ENCODE measurements at regions not wholly inside any gene's neighbourhood (a gene's known extent, or its start where the extent isn't known, plus 50 kb on each side); places are given as distances from the start of the nearest gene placed in this dataset.

- in situ Hi-C loops (cut with HindIII; ENCODE audit: low pct_ligation_motif_present, low sequenced_read_pairs): no loop called here
- H3K4me3 ChIP-seq (ENCODE audit: low read depth, low read length): no peak overlapping the region
- no peak for DNase-seq
These were observed 216.8 kb downstream of the RSL24D1 start for GRCh38 chr15:54979964-54980363.

GRCh38 chr15:54962637-54963036 lies 234.1 kb downstream of the RSL24D1 start:
- TF ChIP-seq CTCF (IDR thresholded peaks at IDR 0.05; ENCODE audit: low read depth, low read length, missing control alignments): no peak
- Histone ChIP-seq H3K4me3 (ENCODE audit: low read depth, low read length) (no peak overlapping the region), H3K27me3 (replicated peaks) (no peaks in the 10 kb centered on the region), H3K36me3 (replicated peaks) (no peaks in the 10 kb centered on the region), H3K27ac (no peak overlapping the region)
- in situ Hi-C loops (cut with HindIII; ENCODE audit: low pct_ligation_motif_present, low sequenced_read_pairs): no loop called here
- no peak for DNase-seq

More at GRCh38 chr15:54979964-54980363, 216.8 kb downstream of the RSL24D1 start:
- Histone ChIP-seq H3K27me3 (replicated peaks) (no peaks in the 10 kb centered on the region), H3K36me3 (replicated peaks) (no peaks in the 10 kb centered on the region), H3K27ac (no peak overlapping the region)
- no peak for TF ChIP-seq CTCF (IDR thresholded peaks at IDR 0.05; ENCODE audit: low read depth, low read length, missing control alignments)

GRCh38 chr15:54960266-54960665 lies 236.5 kb downstream of the RSL24D1 start:
- no peaks in the 10 kb centered on the region for H3K36me3 ChIP-seq (replicated peaks)
- TF ChIP-seq CTCF (IDR thresholded peaks at IDR 0.05; ENCODE audit: low read depth, low read length, missing control alignments): no peak
- H3K27ac ChIP-seq: no peak overlapping the region
- in situ Hi-C loops (cut with HindIII; ENCODE audit: low pct_ligation_motif_present, low sequenced_read_pairs): no loop called here
- DNase-seq: no peak
- no peak overlapping the region for H3K4me3 ChIP-seq (ENCODE audit: low read depth, low read length)
- no peaks in the 10 kb centered on the region for H3K27me3 ChIP-seq (replicated peaks)

- no peak overlapping the region for H3K4me3 ChIP-seq (ENCODE audit: low read depth, low read length)
- no peak for DNase-seq
- no peaks in the 10 kb centered on the region for H3K36me3 ChIP-seq (replicated peaks)
- H3K27me3 ChIP-seq (replicated peaks): no peaks in the 10 kb centered on the region
- in situ Hi-C loops (cut with HindIII; ENCODE audit: low pct_ligation_motif_present, low sequenced_read_pairs): no loop called here
- no peak overlapping the region for H3K27ac ChIP-seq
- no peak for TF ChIP-seq CTCF (IDR thresholded peaks at IDR 0.05; ENCODE audit: low read depth, low read length, missing control alignments)
These were observed 255.3 kb downstream of the RSL24D1 start for GRCh38 chr15:54941417-54941816.

GRCh38 chr15:54917312-54917711 lies 279.4 kb downstream of the RSL24D1 start:
- H3K27me3 ChIP-seq (replicated peaks): no peaks in the 10 kb centered on the region
- in situ Hi-C loops (cut with HindIII; ENCODE audit: low pct_ligation_motif_present, low sequenced_read_pairs): no loop called here
- no peak for DNase-seq
- TF ChIP-seq CTCF (IDR thresholded peaks at IDR 0.05; ENCODE audit: low read depth, low read length, missing control alignments): no peak
- no peak overlapping the region for H3K4me3 ChIP-seq (ENCODE audit: low read depth, low read length)
- H3K36me3 ChIP-seq (replicated peaks): no peaks in the 10 kb centered on the region
- no peak overlapping the region for H3K27ac ChIP-seq

- Histone ChIP-seq H3K4me3 (ENCODE audit: low read depth, low read length) (no peak overlapping the region), H3K36me3 (replicated peaks) (no peaks in the 10 kb centered on the region), H3K27me3 (replicated peaks) (no peaks in the 10 kb centered on the region), H3K27ac (no peak overlapping the region)
- in situ Hi-C loops (cut with HindIII; ENCODE audit: low pct_ligation_motif_present, low sequenced_read_pairs): no loop called here
- DNase-seq: no peak
- TF ChIP-seq CTCF (IDR thresholded peaks at IDR 0.05; ENCODE audit: low read depth, low read length, missing control alignments): no peak
These were observed 281.4 kb downstream of the RSL24D1 start for GRCh38 chr15:54915380-54915779.
